ENCODE measurements at regions not wholly inside any gene's neighbourhood (a gene's known extent, or its start where the extent isn't known, plus 50 kb on each side); places are given as distances from the start of the nearest gene placed in this dataset.

DNA sequence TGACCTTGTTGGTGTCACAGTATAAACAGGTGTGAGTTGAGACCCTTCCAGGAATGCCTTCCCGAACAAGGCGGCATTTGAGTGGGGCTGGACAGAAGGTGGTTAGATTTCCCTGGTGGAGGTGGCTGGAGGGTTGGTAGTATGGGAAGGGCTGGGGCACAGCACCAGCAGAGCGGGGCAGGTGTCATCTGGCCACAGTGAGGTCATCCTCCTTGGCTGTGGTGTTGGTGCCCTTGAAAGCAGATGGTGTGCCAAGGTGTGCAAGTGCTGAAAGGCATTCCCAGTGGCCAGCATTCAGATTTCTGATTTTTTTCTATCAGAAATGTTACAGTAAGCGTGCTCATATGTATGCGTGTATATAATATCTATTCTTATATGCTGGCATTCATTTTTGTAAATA lies 126.6 kb downstream of the LAT start:
- Histone ChIP-seq H3K4me2 (ENCODE audit: control insufficient read depth, insufficient read depth) (no peak overlapping the region), H4K20me1 (ENCODE audit: control insufficient read depth, insufficient read depth) (no peaks in the 10 kb centered on the region), H3K9ac (ENCODE audit: control insufficient read depth, insufficient read depth, low read length) (no peak overlapping the region), H3K4me1 (ENCODE audit: control insufficient read depth, insufficient read depth, low read length) (peaks cover 9% of the 10 kb centered on the region), H3K27me3 (replicated peaks in 1 of 2; ENCODE audit: control insufficient read depth in 2 of 2, insufficient read depth in 2 of 2, low read length in 1 of 2) (no peaks in the 10 kb centered on the region), H3K79me2 (ENCODE audit: control insufficient read depth, insufficient read depth, low read length) (no peaks in the 10 kb centered on the region), H3K36me3 (ENCODE audit: control insufficient read depth in 2 of 2, insufficient read depth in 2 of 2, low read length in 1 of 2) (peaks cover 6 to 8% of the 10 kb centered on the region in 2 experiments; a peak in 3 of 4 replicates), H3K4me3 (no peak overlapping the region), H2AFZ (ENCODE audit: control insufficient read depth, low read depth, low read length) (no peak overlapping the region), H3K9me3 (replicated peaks; ENCODE audit: control insufficient read depth, insufficient read depth, low read length) (no peaks in the 10 kb centered on the region), H3K27ac (ENCODE audit: control insufficient read depth, insufficient read depth) (no peak overlapping the region)
- in situ Hi-C loops (cut with MboI) (loop anchor here (25.0 kb wide), 2 partner anchors 476 to 901 kb away; partner anchors contain the start of genes C16orf92 and DOC2A), intact Hi-C loops (cut with micrococcal nuclease; ENCODE audit: unreplicated experiment) (no loop called here)
- ATAC-seq (no peak), FAIRE-seq (no peak), DNase-seq (ENCODE audit: low read depth, low spot score) (no peak)
- RAD21 ChIA-PET (ENCODE audit: unreplicated experiment) = no interaction called here
- no TSS peak for BruUV-seq (replicated peaks)
- WGBS (ENCODE audit: insufficient coverage, insufficient replicate concordance, low lambda C conversion rate, missing lambda C conversion rate) = 95% methylated on average over 5 of the region's 5 CpGs
- POLR2A ChIA-PET = no interaction called here
- CTCF ChIA-PET = no interaction called here
- SMC1A ChIA-PET (ENCODE audit: uncharacterized antibody, unreplicated experiment) = no interaction called here
- TF ChIP-seq KDM1A (IDR thresholded peaks at IDR 0.05; ENCODE audit: borderline replicate concordance) = no peak
- TF ChIP-seq ZBTB11 (CRISPR knock-in tag; IDR thresholded peaks at IDR 0.05) = no peak
- TF ChIP-seq, protein P1, sequence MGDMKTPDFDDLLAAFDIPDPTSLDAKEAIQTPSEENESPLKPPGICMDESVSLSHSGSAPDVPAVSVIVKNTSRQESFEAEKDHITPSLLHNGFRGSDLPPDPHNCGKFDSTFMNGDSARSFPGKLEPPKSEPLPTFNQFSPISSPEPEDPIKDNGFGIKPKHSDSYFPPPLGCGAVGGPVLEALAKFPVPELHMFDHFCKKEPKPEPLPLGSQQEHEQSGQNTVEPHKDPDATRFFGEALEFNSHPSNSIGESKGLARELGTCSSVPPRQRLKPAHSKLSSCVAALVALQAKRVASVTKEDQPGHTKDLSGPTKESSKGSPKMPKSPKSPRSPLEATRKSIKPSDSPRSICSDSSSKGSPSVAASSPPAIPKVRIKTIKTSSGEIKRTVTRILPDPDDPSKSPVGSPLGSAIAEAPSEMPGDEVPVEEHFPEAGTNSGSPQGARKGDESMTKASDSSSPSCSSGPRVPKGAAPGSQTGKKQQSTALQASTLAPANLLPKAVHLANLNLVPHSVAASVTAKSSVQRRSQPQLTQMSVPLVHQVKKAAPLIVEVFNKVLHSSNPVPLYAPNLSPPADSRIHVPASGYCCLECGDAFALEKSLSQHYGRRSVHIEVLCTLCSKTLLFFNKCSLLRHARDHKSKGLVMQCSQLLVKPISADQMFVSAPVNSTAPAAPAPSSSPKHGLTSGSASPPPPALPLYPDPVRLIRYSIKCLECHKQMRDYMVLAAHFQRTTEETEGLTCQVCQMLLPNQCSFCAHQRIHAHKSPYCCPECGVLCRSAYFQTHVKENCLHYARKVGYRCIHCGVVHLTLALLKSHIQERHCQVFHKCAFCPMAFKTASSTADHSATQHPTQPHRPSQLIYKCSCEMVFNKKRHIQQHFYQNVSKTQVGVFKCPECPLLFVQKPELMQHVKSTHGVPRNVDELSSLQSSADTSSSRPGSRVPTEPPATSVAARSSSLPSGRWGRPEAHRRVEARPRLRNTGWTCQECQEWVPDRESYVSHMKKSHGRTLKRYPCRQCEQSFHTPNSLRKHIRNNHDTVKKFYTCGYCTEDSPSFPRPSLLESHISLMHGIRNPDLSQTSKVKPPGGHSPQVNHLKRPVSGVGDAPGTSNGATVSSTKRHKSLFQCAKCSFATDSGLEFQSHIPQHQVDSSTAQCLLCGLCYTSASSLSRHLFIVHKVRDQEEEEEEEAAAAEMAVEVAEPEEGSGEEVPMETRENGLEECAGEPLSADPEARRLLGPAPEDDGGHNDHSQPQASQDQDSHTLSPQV (IDR thresholded peaks at IDR 0.05) = no peak
- TF ChIP-seq SMARCA5 (IDR thresholded peaks at IDR 0.05) = no peak
- TF ChIP-seq MEF2A (IDR thresholded peaks at IDR 0.05; ENCODE audit: insufficient read depth, low read depth, low read length) = no peak
- TF ChIP-seq NR2F1 (conservative IDR thresholded peaks at IDR 0.05) = no peak
- no peak for TF ChIP-seq TBL1XR1 (IDR thresholded peaks at IDR 0.05; ENCODE audit: low read depth, low read length)
- TF ChIP-seq NKRF (conservative IDR thresholded peaks at IDR 0.05) = no peak
- TF ChIP-seq PBX3 (IDR thresholded peaks at IDR 0.05; ENCODE audit: insufficient replicate concordance, low read depth, low read length) = no peak
- no peak for TF ChIP-seq IRF3 (IDR thresholded peaks at IDR 0.05)
- no peak for TF ChIP-seq GATAD2B (conservative IDR thresholded peaks at IDR 0.05; ENCODE audit: low read depth)
- no peak for TF ChIP-seq EP300 (IDR thresholded peaks at IDR 0.05; ENCODE audit: borderline replicate concordance in 1 of 2, control insufficient read depth in 1 of 2, low read depth in 2 of 2, low read length in 2 of 2)
- TF ChIP-seq FOXK2 (IDR thresholded peaks at IDR 0.05) = no peak

Data from GM12878 (cell line).